Eye (tissue), 1 donor: ENCODE measurements at regions not wholly inside any gene's neighbourhood (a gene's known extent, or its start where the extent isn't known, plus 50 kb on each side); places are given as distances from the start of the nearest gene placed in this dataset.

Source experiments
- DNase-seq: peaks from one replicate; pipeline ENCODE4 v3.0.0-alpha.2; 2015

- DNase-seq = no peak
Measured at GRCh38 chr18:7288544-7288943, 57.7 kb downstream of the LRRC30 start.

DNA sequence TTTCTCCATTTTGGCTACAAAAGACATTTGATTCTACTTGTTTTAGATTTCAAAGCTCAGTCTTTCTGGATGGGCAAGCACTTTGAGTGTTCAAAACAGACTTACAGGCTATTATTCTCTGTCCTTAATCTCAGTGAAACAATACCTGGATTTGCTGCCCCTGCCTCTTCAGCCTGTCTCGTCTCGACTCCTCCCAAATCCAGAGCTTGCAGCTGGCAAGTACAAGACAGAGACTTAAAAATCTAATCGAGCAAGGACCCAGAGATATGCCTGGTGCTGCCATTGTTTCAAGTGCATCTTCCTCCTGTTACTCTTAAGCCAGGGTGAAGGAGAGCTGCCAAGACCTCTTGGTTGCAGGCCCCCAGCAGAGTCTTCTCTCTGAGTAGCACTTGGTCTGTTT is 59.2 kb downstream of the LRRC30 start:
- no peak for DNase-seq

GRCh38 chr18:7291046-7291445 is 60.2 kb downstream of the LRRC30 start:
- no peak for DNase-seq

- no peak for DNase-seq
Measured at GRCh38 chr18:7298149-7298548, 67.3 kb downstream of the LRRC30 start.

GRCh38 chr18:7301094-7301493 is 70.2 kb downstream of the LRRC30 start:
- no peak for DNase-seq

- no peak for DNase-seq
Measured at GRCh38 chr18:7303316-7304060, 72.6 kb downstream of the LRRC30 start.

DNA sequence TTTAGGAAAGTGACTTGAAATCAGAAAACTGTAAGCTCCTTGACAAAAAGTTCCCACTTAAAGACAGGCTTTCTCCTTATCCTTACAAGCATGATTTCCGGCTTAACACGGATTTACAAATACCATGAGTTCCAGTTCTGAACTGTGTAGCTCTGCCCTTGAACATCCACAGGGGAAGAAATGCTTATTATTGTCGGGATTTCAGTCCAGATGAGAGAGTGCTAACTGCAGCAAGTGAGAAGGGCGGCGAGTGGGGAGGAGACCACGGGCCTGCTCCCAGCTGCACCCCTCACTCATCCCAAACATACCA is 73.1 kb downstream of the LRRC30 start:
- DNase-seq = peak; percentile 12

DNA sequence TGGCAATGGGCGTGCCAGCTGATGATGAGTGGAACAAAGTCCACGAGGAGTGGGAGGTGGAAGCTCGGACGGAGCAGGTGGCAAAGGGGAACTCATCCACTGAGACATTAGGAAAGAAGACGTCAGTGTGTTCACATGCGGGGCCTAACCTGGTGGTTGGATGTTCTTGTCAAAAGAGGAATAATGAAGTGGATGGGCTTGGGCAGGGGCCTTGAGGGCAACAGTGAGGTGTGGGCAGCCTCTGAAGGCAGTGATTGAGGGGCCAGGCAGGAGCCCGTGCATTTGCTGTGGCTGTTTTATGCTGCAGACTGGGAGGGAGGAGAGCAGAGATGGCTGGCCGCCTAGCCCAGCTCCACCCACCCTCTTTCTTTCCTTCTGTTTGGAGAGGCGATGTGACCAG is 74.5 kb downstream of the LRRC30 start:
- no peak for DNase-seq

- no peak for DNase-seq
Measured at GRCh38 chr18:7307030-7307429, 76.1 kb downstream of the LRRC30 start.

DNA sequence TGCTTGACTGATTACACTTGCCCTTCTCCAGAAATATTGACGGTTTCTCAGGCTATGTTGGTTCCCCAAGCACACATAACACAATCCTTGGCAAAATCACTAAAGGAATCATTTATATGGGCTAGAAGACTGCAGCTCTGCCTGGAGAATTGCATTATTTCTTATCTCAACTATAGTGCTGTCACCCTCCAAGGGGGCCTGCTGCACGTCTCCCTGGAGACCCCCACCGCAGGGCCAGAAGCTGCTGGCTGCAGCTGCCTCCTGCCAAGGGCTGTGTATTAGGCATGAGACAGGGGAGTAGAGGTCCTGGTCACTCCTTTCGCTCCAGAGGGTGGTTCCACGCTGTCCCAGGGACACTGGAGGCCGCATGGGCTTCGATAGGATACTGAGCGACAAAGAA is 76.6 kb downstream of the LRRC30 start:
- no peak for DNase-seq

DNA sequence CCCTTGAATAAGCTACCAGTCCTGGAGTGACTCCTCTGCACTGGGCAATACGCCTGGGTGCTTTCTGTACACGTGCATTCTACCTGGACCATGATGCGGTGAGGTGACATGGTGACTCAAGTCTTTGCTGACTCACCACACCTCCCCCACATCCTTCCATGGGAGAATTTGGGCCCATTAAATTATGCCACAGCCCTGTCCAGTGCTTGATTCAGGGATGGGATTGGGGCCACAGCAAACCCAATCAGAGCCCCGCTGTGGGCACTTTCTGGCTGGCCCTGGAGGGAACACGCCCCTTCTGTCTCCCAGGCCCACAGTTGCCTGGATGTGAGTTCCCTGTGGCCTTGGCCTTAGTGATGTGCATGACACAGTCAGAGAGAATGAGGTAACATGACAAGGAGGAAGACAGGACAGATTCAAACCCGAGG is 86.9 kb downstream of the LRRC30 start:
- DNase-seq = no peak

- no peak for DNase-seq
Measured at GRCh38 chr18:7319161-7319560, 88.3 kb downstream of the LRRC30 start.

- no peak for DNase-seq
Measured at GRCh38 chr18:7321831-7322230, 90.9 kb downstream of the LRRC30 start.

DNA sequence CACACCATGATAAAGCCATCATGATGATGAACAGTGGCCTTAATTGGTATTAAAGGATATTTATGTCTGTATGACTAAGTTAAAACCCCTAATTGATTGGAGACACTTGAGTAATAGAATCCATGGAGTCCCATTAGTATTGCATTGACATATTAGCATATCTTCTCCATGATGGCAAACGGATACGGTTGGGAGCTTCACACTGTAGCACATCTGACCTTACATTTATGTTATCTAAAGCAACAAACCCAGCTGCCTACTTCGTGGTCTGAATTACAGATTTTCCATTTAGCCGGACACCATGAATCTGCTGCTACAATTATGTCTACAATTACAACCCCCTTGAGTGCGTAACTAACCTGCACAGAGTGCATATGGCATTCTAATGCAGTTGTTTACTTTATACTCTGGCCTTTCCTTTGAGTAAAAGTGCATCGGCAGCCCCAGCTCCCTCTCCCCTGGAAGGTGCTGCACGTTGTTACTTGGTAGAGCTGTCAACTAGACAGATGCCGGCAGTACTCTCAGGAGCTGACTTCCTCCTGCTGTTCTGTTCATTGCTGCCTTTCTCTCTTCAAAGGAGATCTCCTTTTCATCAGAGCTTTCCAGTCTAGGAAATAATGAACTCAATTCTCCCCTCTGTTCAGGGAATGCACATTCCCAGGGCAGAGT is 92.1 kb downstream of the LRRC30 start:
- DNase-seq = peak; percentile 18

- DNase-seq = no peak
Measured at GRCh38 chr18:7325126-7325430, 94.2 kb downstream of the LRRC30 start.

DNA sequence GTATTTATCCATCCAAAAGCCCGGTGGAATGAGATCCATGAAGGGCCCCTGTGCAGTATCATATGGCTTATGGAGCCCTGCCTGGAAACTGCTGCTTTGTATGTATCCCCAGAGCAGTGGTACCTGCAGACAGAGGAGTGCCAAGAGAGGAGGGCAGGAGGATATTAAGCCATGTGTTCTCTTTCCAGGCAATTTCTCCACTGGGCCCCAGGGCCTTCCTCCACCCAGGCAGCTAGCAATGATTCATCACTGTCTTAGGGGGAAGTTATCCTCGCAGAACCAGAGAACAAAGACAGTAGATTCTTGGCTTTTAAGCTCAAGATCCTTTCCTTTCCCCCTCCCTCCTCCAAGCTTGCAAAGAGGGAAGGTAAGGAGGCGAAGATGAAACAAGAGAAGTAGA is 98.1 kb downstream of the LRRC30 start:
- DNase-seq = no peak

- no peak for DNase-seq
Measured at GRCh38 chr18:7332452-7332851, 101.6 kb downstream of the LRRC30 start.

GRCh38 chr18:7333025-7333562 is 102.2 kb downstream of the LRRC30 start:
- DNase-seq = no peak

GRCh38 chr18:7334973-7335568 is 104.2 kb downstream of the LRRC30 start:
- no peak for DNase-seq

DNA sequence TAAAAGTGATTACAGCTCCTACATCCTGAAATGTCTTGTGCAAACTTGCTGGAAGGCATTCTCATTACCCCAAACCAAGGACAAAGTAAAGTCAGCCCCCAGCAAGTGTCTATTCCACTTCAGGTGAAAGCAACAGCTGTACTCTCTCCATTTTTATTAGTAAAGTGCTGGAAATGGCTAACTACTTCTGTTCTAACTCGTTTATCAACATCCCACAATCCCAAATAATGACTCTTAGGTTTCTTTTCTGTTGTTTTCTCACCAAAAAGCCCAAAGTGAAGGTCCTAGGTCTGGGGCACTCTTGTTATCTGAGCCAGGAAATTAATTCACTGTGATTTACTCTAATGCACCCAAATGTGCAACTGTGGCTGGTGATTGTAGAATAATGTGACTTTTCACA is 105.7 kb downstream of the LRRC30 start:
- DNase-seq = no peak

DNA sequence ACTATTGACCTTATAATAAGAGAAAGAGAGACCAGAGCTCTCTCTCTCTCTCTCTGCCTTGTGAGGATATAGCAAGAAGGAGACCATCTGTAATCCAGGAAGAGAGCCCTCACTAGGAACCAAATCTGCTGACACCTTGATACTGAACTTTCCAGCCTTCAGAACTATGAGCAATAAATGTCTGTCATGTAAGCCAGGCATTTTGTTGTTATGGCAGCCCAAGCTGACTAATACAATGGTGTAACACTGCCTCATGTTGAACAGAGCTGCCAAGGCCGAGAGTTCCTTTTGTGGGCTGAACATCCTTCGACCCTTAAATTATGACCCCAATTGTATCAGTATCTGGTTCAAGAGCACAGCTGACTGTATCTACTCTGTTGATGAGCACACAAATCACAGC is 108.0 kb downstream of the LRRC30 start:
- DNase-seq = no peak

GRCh38 chr18:7341581-7342337 is 110.9 kb downstream of the LRRC30 start:
- no peak for DNase-seq

GRCh38 chr18:7349181-7349837 is 118.4 kb downstream of the LRRC30 start:
- DNase-seq = no peak
